ENCODE measurements at regions not wholly inside any gene's neighbourhood (a gene's known extent, or its start where the extent isn't known, plus 50 kb on each side); places are given as distances from the start of the nearest gene placed in this dataset.

GRCh38 chr11:109205312-109205711, 216.7 kb upstream of the C11orf87 start (continued):
- TF ChIP-seq GABPA (IDR thresholded peaks at IDR 0.05; ENCODE audit: low read depth) (no peak), TAF1 (IDR thresholded peaks at IDR 0.05; ENCODE audit: borderline replicate concordance, low read depth, low read length) (no peak), RAD21 (IDR thresholded peaks at IDR 0.05; ENCODE audit: low read length) (no peak), PBX3 (IDR thresholded peaks at IDR 0.05) (no peak), NFIC (IDR thresholded peaks at IDR 0.05; ENCODE audit: borderline replicate concordance) (no peak), FOXJ3 (CRISPR knock-in tag; IDR thresholded peaks at IDR 0.05) (no peak), ZBTB33 (IDR thresholded peaks at IDR 0.05; ENCODE audit: borderline replicate concordance, low read depth) (no peak), JUND (IDR thresholded peaks at IDR 0.05) (no peak), MEF2A (IDR thresholded peaks at IDR 0.05; ENCODE audit: borderline replicate concordance, low read depth) (no peak), POLR2AphosphoS5 (IDR thresholded peaks at IDR 0.05; ENCODE audit: low read depth, low read length) (no peak)

GRCh38 chr11:109208121-109208520, 213.9 kb upstream of the C11orf87 start:
- Histone ChIP-seq H3K9me2 (no peaks in the 10 kb centered on the region), H3K36me3 (replicated peaks in 1 of 2; ENCODE audit: control insufficient read depth in 1 of 2, insufficient read depth in 2 of 2, low read length in 1 of 2) (peaks cover 0 to 5% of the 10 kb centered on the region in 2 experiments), H3K4me1 (ENCODE audit: control insufficient read depth in 1 of 2, insufficient read depth in 2 of 2, low read depth in 1 of 2, low read length in 1 of 2) (no peaks in the 10 kb centered on the region), H3K27me3 (ENCODE audit: insufficient read depth) (no peaks in the 10 kb centered on the region), H3K9me3 (peaks cover 13% of the 10 kb centered on the region), H3K9ac (no peak overlapping the region), H2AFZ (ENCODE audit: low read depth) (0 out of 2 replicates have a peak overlapping the region, but pooled peaks have one; percentile 39), H4K20me1 (ENCODE audit: insufficient read depth) (no peaks in the 10 kb centered on the region), H3K4me2 (no peak overlapping the region), H3K79me2 (ENCODE audit: insufficient read depth) (no peaks in the 10 kb centered on the region), H3F3A (replicated peaks; ENCODE audit: insufficient read depth) (peaks cover 5% of the 10 kb centered on the region), H3K4me3 (ENCODE audit: low read depth in 2 of 2, low read length in 1 of 2) (no peak overlapping the region), H3K27ac (ENCODE audit: low read depth in 2 of 2, low read length in 1 of 2) (no peak overlapping the region)
- WGBS (ENCODE audit: low lambda C conversion rate) = 64% methylated on average over 2 of the region's 2 CpGs
- DNase-seq = no peak
- POLR2A ChIA-PET = no interaction called here
- CTCF ChIA-PET = no interaction called here
- TF ChIP-seq RCOR1 (IDR thresholded peaks at IDR 0.05; ENCODE audit: low read length) (no peak), SIN3A (IDR thresholded peaks at IDR 0.05; ENCODE audit: borderline replicate concordance, low read depth, low read length) (no peak), EP300 (IDR thresholded peaks at IDR 0.05; ENCODE audit: borderline replicate concordance in 1 of 2, low read depth in 1 of 2, low read length in 1 of 2) (no peak), FOSL2 (IDR thresholded peaks at IDR 0.05; ENCODE audit: borderline replicate concordance, low read depth) (no peak), USF1 (IDR thresholded peaks at IDR 0.05; ENCODE audit: borderline replicate concordance, low read depth) (no peak), YY1 (IDR thresholded peaks at IDR 0.05; ENCODE audit: low read depth) (no peak), EZH2phosphoT487 (IDR thresholded peaks at IDR 0.05; ENCODE audit: borderline replicate concordance, low read depth) (no peak)
- TF ChIP-seq, protein P1, sequence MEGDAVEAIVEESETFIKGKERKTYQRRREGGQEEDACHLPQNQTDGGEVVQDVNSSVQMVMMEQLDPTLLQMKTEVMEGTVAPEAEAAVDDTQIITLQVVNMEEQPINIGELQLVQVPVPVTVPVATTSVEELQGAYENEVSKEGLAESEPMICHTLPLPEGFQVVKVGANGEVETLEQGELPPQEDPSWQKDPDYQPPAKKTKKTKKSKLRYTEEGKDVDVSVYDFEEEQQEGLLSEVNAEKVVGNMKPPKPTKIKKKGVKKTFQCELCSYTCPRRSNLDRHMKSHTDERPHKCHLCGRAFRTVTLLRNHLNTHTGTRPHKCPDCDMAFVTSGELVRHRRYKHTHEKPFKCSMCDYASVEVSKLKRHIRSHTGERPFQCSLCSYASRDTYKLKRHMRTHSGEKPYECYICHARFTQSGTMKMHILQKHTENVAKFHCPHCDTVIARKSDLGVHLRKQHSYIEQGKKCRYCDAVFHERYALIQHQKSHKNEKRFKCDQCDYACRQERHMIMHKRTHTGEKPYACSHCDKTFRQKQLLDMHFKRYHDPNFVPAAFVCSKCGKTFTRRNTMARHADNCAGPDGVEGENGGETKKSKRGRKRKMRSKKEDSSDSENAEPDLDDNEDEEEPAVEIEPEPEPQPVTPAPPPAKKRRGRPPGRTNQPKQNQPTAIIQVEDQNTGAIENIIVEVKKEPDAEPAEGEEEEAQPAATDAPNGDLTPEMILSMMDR (IDR thresholded peaks at IDR 0.05) = no peak

Measured in SK-N-SH (cell line).